Sigmoid colon (tissue), 6 donors: ENCODE measurements at regions not wholly inside any gene's neighbourhood (a gene's known extent, or its start where the extent isn't known, plus 50 kb on each side); places are given as distances from the start of the nearest gene placed in this dataset.
"Not testable (repeated sequence)": the region's sequence is repeated elsewhere in the genome, so short reads cannot be mapped to it uniquely, and the experiment has no call there.

Source experiments
- DNase-seq: peaks from one replicate; pipeline ENCODE4 v3.0.0-alpha.2; 2019
- H3K27ac ChIP-seq, 4 donors: fragments of 200-600 bp; sonication (generic); one replicate each; pipeline ENCODE4 v1.5.1; 2016 to 2019; ENCODE audit warnings: mild to moderate bottlenecking in 1 of 4
- H3K27me3 ChIP-seq, 3 donors: fragments of 200-600 bp; sonication (generic); one replicate each; pipeline ENCODE4 v1.5.1; 2019; ENCODE audit warnings: mild to moderate bottlenecking in 1 of 3
- H3K36me3 ChIP-seq, 4 donors: fragments of 200-600 bp; sonication (generic); one replicate each; pipeline ENCODE4 v1.5.1; 2016 to 2019
- H3K4me1 ChIP-seq, 4 donors: fragments of 200-600 bp; sonication (generic); one replicate each; pipeline ENCODE4 v1.5.1; 2017 to 2019
- H3K4me3 ChIP-seq, 4 donors: fragments of 200-600 bp; sonication (generic); one replicate each; pipeline ENCODE4 v1.5.1; 2017 to 2019; ENCODE audit warnings: mild to moderate bottlenecking in 2 of 4, moderate library complexity in 1 of 4
- H3K9me3 ChIP-seq, 4 donors: fragments of 200-600 bp in 3 of 4; sonication (generic) in 3 of 4; one replicate each; pipeline versions ENCODE4 v1.5.1 to v1.6.1; 2013 to 2019
- EP300 ChIP-seq, 4 donors: sonication (generic); formaldehyde crosslinking; IDR thresholded peaks; one replicate each; pipeline ENCODE4 v1.6.1; 2017; ENCODE audit warnings: antibody characterized with exemption in 4 of 4
- POLR2A ChIP-seq, 2 donors: fragments of 450-650 bp; IDR thresholded peaks; one replicate each; pipeline ENCODE4 v1.6.1; 2016; ENCODE audit warnings: antibody characterized with exemption in 2 of 2, mild to moderate bottlenecking in 2 of 2, moderate library complexity in 2 of 2
- POLR2AphosphoS5 ChIP-seq, 4 donors: sonication (generic); formaldehyde crosslinking; IDR thresholded peaks; one replicate each; pipeline ENCODE4 v1.6.1; 2017; ENCODE audit warnings: antibody characterized with exemption in 4 of 4
- WGBS, 2 donors: extraction: QIAGEN DNeasy Blood & Tissue Kit; methylation state at CpG; one replicate each; pipeline ENCODE4 v1.1.7; 2013; 5-methylcytosine and 5-hydroxymethylcytosine counted together
- intact Hi-C: fragments of 100-400 bp; cut with DNase I; formaldehyde crosslinking; loops from one replicate; pipeline ENCODE4 v1.15.1; 2023
- TF ChIP-seq, protein P1 (sequence below), 4 experiments: fragments of 450-650 bp in 3 of 4; fragments of 200-600 bp in 1 of 4; IDR thresholded peaks; one replicate each; pipeline ENCODE4 v1.5.1; 2016 to 2019; ENCODE audit warnings: antibody characterized with exemption in 4 of 4, mild to moderate bottlenecking in 3 of 4, moderate library complexity in 2 of 4
- donor health status: healthy with polysubstance abuse.
- donor health status: healthy.

DNA sequence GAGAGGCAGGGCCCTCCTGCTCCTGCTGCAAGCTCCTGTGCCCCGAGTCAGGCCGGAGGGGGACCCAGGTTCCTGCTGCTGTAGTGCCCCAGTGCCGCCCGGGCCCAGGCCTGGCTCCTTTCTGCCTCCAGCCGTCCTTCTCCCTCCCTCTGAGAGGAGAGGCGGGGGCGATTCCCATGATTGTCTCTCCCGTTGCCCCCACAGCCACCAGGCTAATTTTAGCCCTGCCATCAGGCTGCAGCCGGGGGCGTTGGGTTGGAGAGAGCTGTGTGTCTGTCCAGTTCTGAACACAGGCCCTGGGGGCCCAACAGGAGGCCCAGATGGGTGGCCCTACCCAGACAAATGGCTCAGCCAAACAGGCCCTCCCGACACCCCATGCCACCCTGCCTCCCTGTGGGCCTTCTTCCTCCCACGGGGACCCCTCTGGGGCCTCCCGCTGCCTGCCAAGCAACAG lies 214.8 kb downstream of the TBC1D2B start:
- Histone ChIP-seq H3K27ac (no peak overlapping the region), H3K4me3 (no peak overlapping the region), H3K4me1 (no peaks in the 10 kb centered on the region), H3K9me3 (no peaks in the 10 kb centered on the region), H3K27me3 (no peaks in the 10 kb centered on the region), H3K36me3 (no peaks in the 10 kb centered on the region)
- intact Hi-C loops, result no loop called here
- WGBS, 2 donors, result 79 to 82% methylated on average over 13 of the region's 13 CpGs
- no peak for DNase-seq
- TF ChIP-seq POLR2AphosphoS5 (IDR thresholded peaks at IDR 0.05), result no peak
- TF ChIP-seq POLR2A (IDR thresholded peaks at IDR 0.05), result no peak
- TF ChIP-seq, protein P1, sequence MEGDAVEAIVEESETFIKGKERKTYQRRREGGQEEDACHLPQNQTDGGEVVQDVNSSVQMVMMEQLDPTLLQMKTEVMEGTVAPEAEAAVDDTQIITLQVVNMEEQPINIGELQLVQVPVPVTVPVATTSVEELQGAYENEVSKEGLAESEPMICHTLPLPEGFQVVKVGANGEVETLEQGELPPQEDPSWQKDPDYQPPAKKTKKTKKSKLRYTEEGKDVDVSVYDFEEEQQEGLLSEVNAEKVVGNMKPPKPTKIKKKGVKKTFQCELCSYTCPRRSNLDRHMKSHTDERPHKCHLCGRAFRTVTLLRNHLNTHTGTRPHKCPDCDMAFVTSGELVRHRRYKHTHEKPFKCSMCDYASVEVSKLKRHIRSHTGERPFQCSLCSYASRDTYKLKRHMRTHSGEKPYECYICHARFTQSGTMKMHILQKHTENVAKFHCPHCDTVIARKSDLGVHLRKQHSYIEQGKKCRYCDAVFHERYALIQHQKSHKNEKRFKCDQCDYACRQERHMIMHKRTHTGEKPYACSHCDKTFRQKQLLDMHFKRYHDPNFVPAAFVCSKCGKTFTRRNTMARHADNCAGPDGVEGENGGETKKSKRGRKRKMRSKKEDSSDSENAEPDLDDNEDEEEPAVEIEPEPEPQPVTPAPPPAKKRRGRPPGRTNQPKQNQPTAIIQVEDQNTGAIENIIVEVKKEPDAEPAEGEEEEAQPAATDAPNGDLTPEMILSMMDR (IDR thresholded peaks at IDR 0.05), result no peak
- TF ChIP-seq EP300 (IDR thresholded peaks at IDR 0.05), result no peak

DNA sequence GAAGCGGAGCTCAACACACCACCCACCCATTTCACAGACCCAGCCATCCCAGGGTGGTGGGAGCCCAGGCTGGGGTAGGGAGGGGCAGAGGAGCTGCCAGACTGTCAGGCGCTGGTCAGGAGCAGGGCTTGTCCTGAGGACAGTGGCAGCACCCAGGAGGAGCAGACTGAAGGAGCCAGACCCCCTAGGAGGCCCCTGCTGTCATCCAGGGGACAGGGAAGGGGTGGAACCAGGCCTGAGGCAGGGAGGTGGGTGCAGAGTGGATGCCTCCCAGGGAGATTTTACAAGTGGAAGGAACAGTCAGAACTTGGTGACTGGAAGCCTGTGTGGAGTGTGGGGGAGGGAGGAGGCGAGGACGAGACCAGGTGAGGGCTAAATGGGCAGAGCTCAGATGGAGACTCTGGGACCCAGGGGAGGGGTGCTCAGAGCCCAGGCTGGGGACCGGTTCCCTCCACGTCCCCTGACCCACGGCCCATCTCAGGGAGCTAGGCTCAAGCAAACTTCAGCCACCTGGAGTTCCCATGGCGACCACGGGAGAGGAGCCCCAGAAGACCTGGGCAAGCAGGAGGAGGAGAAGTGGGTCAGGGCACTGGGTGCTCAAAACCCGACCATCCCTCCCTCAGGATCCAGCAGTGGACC lies 215.4 kb downstream of the TBC1D2B start:
- H3K27me3 ChIP-seq, H3K4me3 ChIP-seq, H3K36me3 ChIP-seq, H3K27ac ChIP-seq, H3K9me3 ChIP-seq, H3K4me1 ChIP-seq, intact Hi-C loops, DNase-seq: not testable (repeated sequence)
- WGBS, 2 donors, result 89% methylated on average over 10 of the region's 10 CpGs

- no peaks in the 10 kb centered on the region for H3K36me3 ChIP-seq
- no peaks in the 10 kb centered on the region for H3K27me3 ChIP-seq
- intact Hi-C loops, result no loop called here
- no peaks in the 10 kb centered on the region for H3K9me3 ChIP-seq
- TF ChIP-seq POLR2AphosphoS5 (IDR thresholded peaks at IDR 0.05) (no peak), EP300 (IDR thresholded peaks at IDR 0.05) (no peak), POLR2A (IDR thresholded peaks at IDR 0.05) (no peak)
- TF ChIP-seq, protein P1 (IDR thresholded peaks at IDR 0.05), result no peak
- 65 to 81% methylated on average over 10 of the region's 10 CpGs for WGBS, 2 donors
- no peak for DNase-seq
- no peaks in the 10 kb centered on the region for H3K4me1 ChIP-seq
- H3K4me3 ChIP-seq, result no peak overlapping the region
- H3K27ac ChIP-seq, result no peak overlapping the region
These were observed 217.3 kb downstream of the TBC1D2B start for GRCh38 chr15:77860071-77860691.

GRCh38 chr15:77859491-77860060 lies 217.9 kb downstream of the TBC1D2B start:
- WGBS, 2 donors, result 30 to 74% methylated on average over 2 of the region's 2 CpGs
- H3K27ac ChIP-seq, result no peak overlapping the region
- H3K9me3 ChIP-seq, result no peaks in the 10 kb centered on the region
- DNase-seq, result peak; percentile 38
- H3K27me3 ChIP-seq, result no peaks in the 10 kb centered on the region
- H3K4me1 ChIP-seq, result no peaks in the 10 kb centered on the region
- no peak overlapping the region for H3K4me3 ChIP-seq
- intact Hi-C loops, result no loop called here
- no peaks in the 10 kb centered on the region for H3K36me3 ChIP-seq
- TF ChIP-seq EP300 (IDR thresholded peaks at IDR 0.05) (no peak), POLR2AphosphoS5 (IDR thresholded peaks at IDR 0.05) (no peak), POLR2A (IDR thresholded peaks at IDR 0.05) (no peak)
- TF ChIP-seq, protein P1 (IDR thresholded peaks at IDR 0.05), result no peak

DNA sequence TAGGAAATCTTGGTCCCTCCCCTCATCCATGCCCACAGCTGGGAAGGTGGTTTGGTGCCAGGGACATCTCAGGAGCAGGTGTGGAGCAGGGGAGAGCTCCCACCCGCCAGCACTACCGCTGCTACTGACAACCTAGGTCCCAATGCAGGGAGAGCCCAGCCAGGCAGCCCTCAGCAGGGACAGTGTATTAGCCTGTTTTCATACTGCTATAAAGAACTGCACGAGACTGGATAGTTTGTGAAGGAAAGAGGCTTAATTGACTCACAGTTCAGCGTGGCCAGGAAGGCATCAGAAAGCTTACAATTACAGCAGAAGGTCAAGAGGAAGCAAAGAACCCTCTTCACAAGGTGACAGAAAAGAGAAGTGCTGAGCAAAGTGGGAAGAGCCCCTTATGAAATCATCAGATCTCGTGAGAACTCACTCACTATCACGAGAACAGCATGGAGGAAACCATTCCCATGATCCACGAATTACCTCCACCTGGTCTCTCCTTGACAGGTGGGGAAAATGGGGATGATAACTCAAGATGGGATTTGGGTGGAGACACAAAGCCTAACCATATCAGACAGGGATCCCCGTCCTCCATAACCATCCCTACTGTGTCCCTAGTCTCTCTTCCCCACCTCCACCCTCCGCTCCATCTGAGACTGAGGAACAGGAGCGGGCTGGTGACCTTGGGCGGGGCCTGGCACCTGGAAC lies 218.6 kb downstream of the TBC1D2B start:
- Histone ChIP-seq H3K4me3 (no peak overlapping the region), H3K9me3 (no peaks in the 10 kb centered on the region), H3K4me1 (no peaks in the 10 kb centered on the region), H3K27me3 (no peaks in the 10 kb centered on the region), H3K36me3 (no peaks in the 10 kb centered on the region), H3K27ac (no peak overlapping the region)
- intact Hi-C loops, result no loop called here
- DNase-seq, result peak; percentile 32
- TF ChIP-seq POLR2A (IDR thresholded peaks at IDR 0.05) (no peak), EP300 (IDR thresholded peaks at IDR 0.05) (no peak), POLR2AphosphoS5 (IDR thresholded peaks at IDR 0.05) (no peak)
- TF ChIP-seq, protein P1 (IDR thresholded peaks at IDR 0.05), result no peak
- WGBS, 2 donors, result 34 to 62% methylated on average over 11 of the region's 11 CpGs
